ENCODE measurements at regions not wholly inside any gene's neighbourhood (a gene's known extent, or its start where the extent isn't known, plus 50 kb on each side); places are given as distances from the start of the nearest gene placed in this dataset.

- TF ChIP-seq, protein P1, sequence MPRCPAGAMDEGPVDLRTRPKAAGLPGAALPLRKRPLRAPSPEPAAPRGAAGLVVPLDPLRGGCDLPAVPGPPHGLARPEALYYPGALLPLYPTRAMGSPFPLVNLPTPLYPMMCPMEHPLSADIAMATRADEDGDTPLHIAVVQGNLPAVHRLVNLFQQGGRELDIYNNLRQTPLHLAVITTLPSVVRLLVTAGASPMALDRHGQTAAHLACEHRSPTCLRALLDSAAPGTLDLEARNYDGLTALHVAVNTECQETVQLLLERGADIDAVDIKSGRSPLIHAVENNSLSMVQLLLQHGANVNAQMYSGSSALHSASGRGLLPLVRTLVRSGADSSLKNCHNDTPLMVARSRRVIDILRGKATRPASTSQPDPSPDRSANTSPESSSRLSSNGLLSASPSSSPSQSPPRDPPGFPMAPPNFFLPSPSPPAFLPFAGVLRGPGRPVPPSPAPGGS (IDR thresholded peaks at IDR 0.05) = no peak
- TF ChIP-seq HDAC2 (IDR thresholded peaks at IDR 0.05) (no peak), POLR2A (IDR thresholded peaks at IDR 0.05; ENCODE audit: low read length) (no peak)
Measured at GRCh38 chr5:50583621-50584020, 82.8 kb upstream of the PARP8 start.
